Fibroblast of skin of back (primary cell): ENCODE measurements at regions not wholly inside any gene's neighbourhood (a gene's known extent, or its start where the extent isn't known, plus 50 kb on each side); places are given as distances from the start of the nearest gene placed in this dataset.

Experiments
- DNase-seq: peaks from one replicate; pipeline ENCODE4 v3.0.0-alpha.2; 2013

GRCh38 chr1:212226467-212226866 is 58.7 kb upstream of the PPP2R5A start:
- no peak for DNase-seq

GRCh38 chr1:212228076-212228475 is 57.1 kb upstream of the PPP2R5A start:
- peak; percentile 13 for DNase-seq

GRCh38 chr1:212228591-212229119 is 56.6 kb upstream of the PPP2R5A start:
- DNase-seq, result no peak

DNA sequence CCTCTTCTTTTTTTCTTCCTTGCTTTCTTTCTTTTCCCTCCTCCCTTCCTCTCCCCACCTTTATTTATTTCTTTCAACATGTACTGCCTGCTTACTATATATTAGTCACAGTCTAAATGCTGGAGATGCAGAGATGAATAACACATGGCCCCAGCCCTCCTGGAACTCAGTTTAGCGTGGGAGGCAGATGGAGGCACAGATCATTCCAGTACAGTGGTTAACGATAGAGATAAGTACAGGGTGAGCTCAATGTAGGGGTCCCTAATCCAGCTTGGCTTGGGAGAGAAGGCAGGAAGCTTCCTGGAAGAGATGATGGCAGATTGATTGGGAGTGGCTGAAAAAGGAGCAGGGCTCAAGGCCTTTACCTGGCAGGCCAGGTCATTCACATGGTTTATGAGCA is 55.6 kb upstream of the PPP2R5A start:
- DNase-seq, result peak; percentile 17

- no peak for DNase-seq
These were observed 54.9 kb upstream of the PPP2R5A start for GRCh38 chr1:212230329-212230728.

GRCh38 chr1:212231372-212231771 is 53.8 kb upstream of the PPP2R5A start:
- DNase-seq, result no peak

DNA sequence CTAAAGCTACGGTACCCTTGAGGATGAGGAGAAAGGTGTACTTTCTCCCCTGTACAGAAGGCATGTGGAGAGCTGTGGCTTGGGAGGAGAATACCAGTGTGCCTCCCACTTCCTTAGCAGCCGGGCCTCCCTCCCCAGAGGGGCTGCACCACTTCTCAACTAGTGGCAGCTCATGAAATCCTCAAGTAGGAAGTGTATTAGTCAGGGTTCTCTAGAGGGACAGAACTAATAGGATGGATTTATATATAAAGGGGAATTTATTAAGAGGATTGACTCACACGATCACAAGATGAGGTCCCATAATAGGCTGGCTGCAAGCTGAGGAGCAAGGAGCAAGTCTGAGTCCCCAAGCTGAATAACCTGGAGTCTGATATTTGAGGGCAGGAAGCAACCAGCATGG is 53.1 kb upstream of the PPP2R5A start:
- DNase-seq, result peak; percentile 9

DNA sequence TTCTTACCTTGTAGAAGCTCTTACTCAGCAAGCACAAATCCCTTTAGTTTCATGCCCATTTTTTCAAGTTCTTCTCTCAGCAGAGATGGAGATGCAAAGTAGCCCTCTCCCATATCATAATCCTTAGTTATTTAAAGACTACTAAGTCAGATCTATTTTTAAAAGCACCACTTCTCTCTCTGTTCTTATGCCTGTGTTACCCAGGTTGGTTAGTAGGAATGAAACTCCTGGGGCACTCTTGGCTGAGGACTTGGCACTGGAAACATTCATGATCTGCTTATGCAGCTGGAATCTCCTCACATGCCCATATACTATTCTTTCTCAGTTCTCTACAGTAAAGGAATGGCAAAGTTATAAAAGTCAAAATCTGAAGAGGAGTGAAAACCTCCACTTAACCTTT is 51.9 kb upstream of the PPP2R5A start:
- DNase-seq, result no peak

GRCh38 chr1:212234431-212235395 is 50.5 kb upstream of the PPP2R5A start:
- DNase-seq, result peak; percentile 97
